HCT116 (cell line): ENCODE measurements at regions not wholly inside any gene's neighbourhood (a gene's known extent, or its start where the extent isn't known, plus 50 kb on each side); places are given as distances from the start of the nearest gene placed in this dataset.

Experiments
- ATAC-seq: fragments of 200-7000 bp; cut with Tn5 transposase; 2 replicates; pipeline ENCODE4 v1.9.1; 2020; ENCODE audit warnings: mild to moderate bottlenecking, moderate library complexity
- BruUV-seq: library from RNA; stranded (reverse); fragments of 400-500 nt; replicated peaks from 2 replicates; lab custom pipeline; 2021; lab: Mats Ljungman, UMichigan
- CTCF ChIA-PET: fragments of 300-600 bp; sonication (Branson Sonifier 250); formaldehyde crosslinking; loops from one replicate; lab custom pipeline; 2021; ENCODE audit warnings: antibody characterized with exemption; lab: Charles Lee
- POLR2A ChIA-PET: fragments of 300-600, 350-600 bp; sonication (Branson Sonifier 250); formaldehyde crosslinking; loops from one replicate; lab custom pipeline; 2021; ENCODE audit warnings: antibody characterized with exemption; lab: Charles Lee
- RAD21 ChIA-PET, 2 experiments: fragments of 300-600 bp; sonication (Branson Sonifier 250); formaldehyde crosslinking; loops; one replicate each; lab custom pipeline; 2023; ENCODE audit warnings: low total read pairs in 2 of 2; ENCODE audit not compliant: uncharacterized antibody in 2 of 2, unreplicated experiment in 2 of 2, low non-redundant PET in 1 of 2; lab: Charles Lee
- DNase-seq: peaks from one replicate; pipeline ENCODE4 v3.0.0-alpha.2; 2010; ENCODE audit warnings: low read depth, low spot score
- H2AFZ ChIP-seq: fragments of 200-600 bp; shearing (Covaris generic), sonication (generic); 2 replicates; pipeline ENCODE4 v1.6.1; 2017; ENCODE audit warnings: low read depth, mixed run types, mixed read lengths, antibody characterized with exemption, low read length; ENCODE audit not compliant: poor library complexity, severe bottlenecking
- H3K27ac ChIP-seq: 2 replicates; pipeline ENCODE4 v1.5.1; 2012; ENCODE audit warnings: low read depth, low read length
- H3K27me3 ChIP-seq: fragments of 200-600 bp; sonication (generic); 2 replicates; pipeline ENCODE4 v1.6.1; 2016; ENCODE audit warnings: mixed run types, low read length, mixed read lengths; ENCODE audit not compliant: insufficient read depth
- H3K36me3 ChIP-seq, 2 experiments: fragments of 200-500 bp in 1 of 2; fragments of 200-600 bp in 1 of 2; sonication (Bioruptor generic) in 1 of 2; sonication (generic) in 1 of 2; 2 replicates each; pipeline versions ENCODE4 v1.5.1 to v1.6.1; 2014 to 2016; ENCODE audit warnings: low read length in 2 of 2, inconsistent platforms in 1 of 2, mixed read lengths in 1 of 2, mixed run types in 1 of 2; ENCODE audit not compliant: insufficient read depth in 2 of 2, control insufficient read depth in 1 of 2
- H3K4me1 ChIP-seq, 2 experiments: fragments of 200-600 bp in 1 of 2; sonication (generic) in 1 of 2; 2 replicates each; pipeline versions ENCODE4 v1.5.1 to v1.6.1; 2012 to 2017; ENCODE audit warnings: low read length in 2 of 2, inconsistent platforms in 1 of 2, mild to moderate bottlenecking in 1 of 2, mixed read lengths in 1 of 2, mixed run types in 1 of 2, moderate library complexity in 1 of 2; ENCODE audit not compliant: insufficient read depth in 2 of 2, control insufficient read depth in 1 of 2
- H3K4me2 ChIP-seq: fragments of 200-600 bp; sonication (generic); 2 replicates; pipeline ENCODE4 v1.6.1; 2017; ENCODE audit warnings: mixed run types, low read length, mixed read lengths
- H3K4me3 ChIP-seq, 2 experiments: fragments of 200-600 bp in 1 of 2; sonication (generic) in 1 of 2; replicated peaks in 1 of 2; 2 replicates each; pipeline ENCODE4 v1.5.1; 2011 to 2016; ENCODE audit warnings: low read length in 2 of 2, control low read depth in 1 of 2, low read depth in 1 of 2, mild to moderate bottlenecking in 1 of 2, mixed read lengths in 1 of 2, mixed run types in 1 of 2
- H3K79me2 ChIP-seq: fragments of 200-600 bp; sonication (generic); 2 replicates; pipeline ENCODE4 v1.6.1; 2017; ENCODE audit warnings: mild to moderate bottlenecking, mixed run types, low read length, moderate library complexity, mixed read lengths; ENCODE audit not compliant: insufficient read depth
- H3K9ac ChIP-seq: fragments of 200-600 bp; sonication (generic); 2 replicates; pipeline ENCODE4 v1.6.1; 2016; ENCODE audit warnings: low read length, mixed read lengths
- H3K9me2 ChIP-seq: fragments of 200-600 bp; sonication (generic), shearing (Covaris generic); 2 replicates; pipeline ENCODE4 v1.6.1; 2017; ENCODE audit warnings: mixed run types, mild to moderate bottlenecking, moderate library complexity; ENCODE audit not compliant: insufficient read depth
- H3K9me3 ChIP-seq, 2 experiments: fragments of 200-500 bp in 1 of 2; fragments of 200-600 bp in 1 of 2; sonication (Bioruptor generic) in 1 of 2; sonication (generic) in 1 of 2; 2 replicates each; pipeline ENCODE4 v1.6.1; 2014 to 2017; ENCODE audit warnings: low read length in 2 of 2, mixed read lengths in 2 of 2, inconsistent platforms in 1 of 2, low read depth in 1 of 2, mild to moderate bottlenecking in 1 of 2, mixed run types in 1 of 2, moderate library complexity in 1 of 2; ENCODE audit not compliant: control insufficient read depth in 1 of 2, insufficient read depth in 1 of 2
- H4K20me1 ChIP-seq: fragments of 200-600 bp; sonication (generic), shearing (Covaris generic); 2 replicates; pipeline ENCODE4 v1.6.1; 2017; ENCODE audit warnings: mixed run types, mild to moderate bottlenecking, moderate library complexity; ENCODE audit not compliant: insufficient read depth
- CBX3 ChIP-seq: IDR thresholded peaks from 2 replicates; pipeline ENCODE4 v1.6.1; 2012; ENCODE audit warnings: low read depth
- CEBPB ChIP-seq: IDR thresholded peaks from 2 replicates; pipeline ENCODE4 v1.6.1; 2012; ENCODE audit warnings: low read depth
- EGR1 ChIP-seq: IDR thresholded peaks from 2 replicates; pipeline ENCODE4 v1.6.1; 2012; ENCODE audit warnings: low read depth
- ELF1 ChIP-seq: IDR thresholded peaks from 2 replicates; pipeline ENCODE4 v1.6.1; 2012; ENCODE audit warnings: low read depth, borderline replicate concordance
- EZH2 ChIP-seq: fragments of 200-600 bp; sonication (generic); IDR thresholded peaks from 2 replicates; pipeline ENCODE4 v1.6.1; 2017; ENCODE audit warnings: antibody characterized with exemption, mixed run types
- POLR2AphosphoS5 ChIP-seq: IDR thresholded peaks from 2 replicates; pipeline ENCODE4 v1.6.1; 2011; ENCODE audit warnings: mild to moderate bottlenecking, low read depth, low read length, moderate library complexity
- SIN3A ChIP-seq: IDR thresholded peaks from 2 replicates; pipeline ENCODE4 v1.6.1; 2012; ENCODE audit warnings: low read depth
- YY1 ChIP-seq: IDR thresholded peaks from 2 replicates; pipeline ENCODE4 v1.6.1; 2011; ENCODE audit warnings: low read length, low read depth, moderate library complexity, mild to moderate bottlenecking; ENCODE audit not compliant: insufficient replicate concordance; ENCODE audit errors: extremely low read depth
- ZFX ChIP-seq: fragments of 450-650 bp; IDR thresholded peaks from 2 replicates; pipeline ENCODE4 v1.6.1; 2017
- intact Hi-C: fragments of 100-400 bp; cut with micrococcal nuclease; formaldehyde crosslinking; loops from 2 replicates; pipeline ENCODE4 v1.10.0; 2022
- TF ChIP-seq, protein P1 (sequence below): IDR thresholded peaks from 2 replicates; pipeline ENCODE4 v1.6.1; 2012
- TF ChIP-seq, protein P2 (sequence below): IDR thresholded peaks from 2 replicates; pipeline ENCODE4 v1.6.1; 2012; ENCODE audit warnings: low read depth

DNA sequence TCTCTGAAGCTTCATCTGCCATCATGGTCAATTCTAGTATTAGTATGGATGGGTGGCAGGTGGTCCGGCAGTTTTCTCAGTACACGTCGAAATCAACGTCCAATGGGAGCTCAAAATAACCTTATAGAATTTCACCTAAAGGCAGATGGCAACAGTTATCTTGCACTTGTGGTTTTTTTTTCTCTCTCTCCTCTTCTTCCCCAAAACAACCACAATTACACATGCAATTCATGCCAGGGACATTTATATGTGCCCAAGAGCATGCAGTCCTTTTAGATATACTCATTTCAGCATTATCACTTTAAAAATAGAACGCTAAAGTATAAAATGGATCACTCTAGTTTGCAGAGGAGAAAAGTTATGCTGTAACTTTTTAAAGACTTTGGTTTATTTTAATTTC lies 1428.9 kb upstream of the WWC1 start:
- intact Hi-C loops: no loop called here
- Histone ChIP-seq H3K27ac (no peak overlapping the region), H3K36me3 (no peaks in the 10 kb centered on the region), H3K9me3 (peaks cover 4 to 9% of the 10 kb centered on the region in 2 experiments; a peak in 2 of 4 replicates), H3K4me2 (no peak overlapping the region), H3K4me1 (no peaks in the 10 kb centered on the region), H2AFZ (no peak overlapping the region), H3K9me2 (no peaks in the 10 kb centered on the region), H3K4me3 (no peak overlapping the region), H3K79me2 (no peaks in the 10 kb centered on the region), H3K9ac (no peak overlapping the region), H4K20me1 (no peaks in the 10 kb centered on the region), H3K27me3 (no peaks in the 10 kb centered on the region)
- BruUV-seq: no TSS peak
- TF ChIP-seq CEBPB: no peak
- TF ChIP-seq ZFX: no peak
- TF ChIP-seq YY1: no peak
- no peak for TF ChIP-seq CBX3
- TF ChIP-seq, protein P1, sequence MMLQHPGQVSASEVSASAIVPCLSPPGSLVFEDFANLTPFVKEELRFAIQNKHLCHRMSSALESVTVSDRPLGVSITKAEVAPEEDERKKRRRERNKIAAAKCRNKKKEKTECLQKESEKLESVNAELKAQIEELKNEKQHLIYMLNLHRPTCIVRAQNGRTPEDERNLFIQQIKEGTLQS: no peak
- TF ChIP-seq SIN3A: no peak
- TF ChIP-seq, protein P2, sequence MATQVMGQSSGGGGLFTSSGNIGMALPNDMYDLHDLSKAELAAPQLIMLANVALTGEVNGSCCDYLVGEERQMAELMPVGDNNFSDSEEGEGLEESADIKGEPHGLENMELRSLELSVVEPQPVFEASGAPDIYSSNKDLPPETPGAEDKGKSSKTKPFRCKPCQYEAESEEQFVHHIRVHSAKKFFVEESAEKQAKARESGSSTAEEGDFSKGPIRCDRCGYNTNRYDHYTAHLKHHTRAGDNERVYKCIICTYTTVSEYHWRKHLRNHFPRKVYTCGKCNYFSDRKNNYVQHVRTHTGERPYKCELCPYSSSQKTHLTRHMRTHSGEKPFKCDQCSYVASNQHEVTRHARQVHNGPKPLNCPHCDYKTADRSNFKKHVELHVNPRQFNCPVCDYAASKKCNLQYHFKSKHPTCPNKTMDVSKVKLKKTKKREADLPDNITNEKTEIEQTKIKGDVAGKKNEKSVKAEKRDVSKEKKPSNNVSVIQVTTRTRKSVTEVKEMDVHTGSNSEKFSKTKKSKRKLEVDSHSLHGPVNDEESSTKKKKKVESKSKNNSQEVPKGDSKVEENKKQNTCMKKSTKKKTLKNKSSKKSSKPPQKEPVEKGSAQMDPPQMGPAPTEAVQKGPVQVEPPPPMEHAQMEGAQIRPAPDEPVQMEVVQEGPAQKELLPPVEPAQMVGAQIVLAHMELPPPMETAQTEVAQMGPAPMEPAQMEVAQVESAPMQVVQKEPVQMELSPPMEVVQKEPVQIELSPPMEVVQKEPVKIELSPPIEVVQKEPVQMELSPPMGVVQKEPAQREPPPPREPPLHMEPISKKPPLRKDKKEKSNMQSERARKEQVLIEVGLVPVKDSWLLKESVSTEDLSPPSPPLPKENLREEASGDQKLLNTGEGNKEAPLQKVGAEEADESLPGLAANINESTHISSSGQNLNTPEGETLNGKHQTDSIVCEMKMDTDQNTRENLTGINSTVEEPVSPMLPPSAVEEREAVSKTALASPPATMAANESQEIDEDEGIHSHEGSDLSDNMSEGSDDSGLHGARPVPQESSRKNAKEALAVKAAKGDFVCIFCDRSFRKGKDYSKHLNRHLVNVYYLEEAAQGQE: no peak
- no peak for TF ChIP-seq ELF1
- TF ChIP-seq POLR2AphosphoS5: no peak
- no peak for TF ChIP-seq EZH2
- TF ChIP-seq EGR1: no peak
- ATAC-seq (no peak), DNase-seq (no peak)
- CTCF ChIA-PET: no interaction called here
- POLR2A ChIA-PET: no interaction called here
- RAD21 ChIA-PET: no interaction called here
